ENCODE measurements at regions not wholly inside any gene's neighbourhood (a gene's known extent, or its start where the extent isn't known, plus 50 kb on each side); places are given as distances from the start of the nearest gene placed in this dataset.

GRCh38 chr2:5098286-5098685 is 593.9 kb upstream of the SOX11 start:
- POLR2A ChIA-PET: no interaction called here
- DNase-seq (ENCODE audit: low read depth, low spot score): no peak
- CTCF ChIA-PET: no interaction called here
- no peak for TF ChIP-seq CTCF (IDR thresholded peaks at IDR 0.05; ENCODE audit: insufficient read depth, low read length, missing control alignments)
- no peak overlapping the region for H3K4me3 ChIP-seq (ENCODE audit: low read depth, low read length)

- DNase-seq (ENCODE audit: low read depth, low spot score): no peak
- CTCF ChIA-PET: no interaction called here
- H3K4me3 ChIP-seq (ENCODE audit: low read depth, low read length): no peak overlapping the region
- POLR2A ChIA-PET: no interaction called here
- no peak for TF ChIP-seq CTCF (IDR thresholded peaks at IDR 0.05; ENCODE audit: insufficient read depth, low read length, missing control alignments)
These were observed 589.4 kb upstream of the SOX11 start for GRCh38 chr2:5102823-5103222.

GRCh38 chr2:5111581-5111980 is 580.6 kb upstream of the SOX11 start:
- H3K4me3 ChIP-seq (ENCODE audit: low read depth, low read length): no peak overlapping the region
- no peak for DNase-seq (ENCODE audit: low read depth, low spot score)
- POLR2A ChIA-PET: no interaction called here
- TF ChIP-seq CTCF (IDR thresholded peaks at IDR 0.05; ENCODE audit: insufficient read depth, low read length, missing control alignments): no peak
- CTCF ChIA-PET: no interaction called here

GRCh38 chr2:5119046-5119445 is 573.1 kb upstream of the SOX11 start:
- ChIA-PET CTCF (no interaction called here), POLR2A (no interaction called here)
- no peak for DNase-seq (ENCODE audit: low read depth, low spot score)
- H3K4me3 ChIP-seq (ENCODE audit: low read depth, low read length): no peak overlapping the region
- TF ChIP-seq CTCF (IDR thresholded peaks at IDR 0.05; ENCODE audit: insufficient read depth, low read length, missing control alignments): no peak

- TF ChIP-seq CTCF (IDR thresholded peaks at IDR 0.05; ENCODE audit: insufficient read depth, low read length, missing control alignments): no peak
- ChIA-PET POLR2A (no interaction called here), CTCF (interaction anchor here (0.6 kb wide), 1 partner anchor 1463 kb away, joined by 3 read pairs; the partner anchor contains the start of gene ALLC)
- H3K4me3 ChIP-seq (ENCODE audit: low read depth, low read length): no peak overlapping the region
- DNase-seq (ENCODE audit: low read depth, low spot score): no peak
These were observed 571.1 kb upstream of the SOX11 start for GRCh38 chr2:5121121-5121520.

GRCh38 chr2:5121642-5122041 is 570.5 kb upstream of the SOX11 start:
- H3K4me3 ChIP-seq (ENCODE audit: low read depth, low read length): no peak overlapping the region
- ChIA-PET CTCF (interaction anchor here (0.6 kb wide), 1 partner anchor 1464 kb away, joined by 3 read pairs; the partner anchor contains the start of gene ALLC), POLR2A (no interaction called here)
- no peak for DNase-seq (ENCODE audit: low read depth, low spot score)
- no peak for TF ChIP-seq CTCF (IDR thresholded peaks at IDR 0.05; ENCODE audit: insufficient read depth, low read length, missing control alignments)

All from AG04449 (cell line).